Thyroid gland (tissue), 4 donors: ENCODE measurements at regions not wholly inside any gene's neighbourhood (a gene's known extent, or its start where the extent isn't known, plus 50 kb on each side); places are given as distances from the start of the nearest gene placed in this dataset.

Experiments
- CTCF ChIP-seq, 6 experiments: fragments of 200-600 bp in 3 of 6; fragments of 450-650 bp in 3 of 6; sonication (generic) in 3 of 6; IDR thresholded peaks; one replicate each; pipeline ENCODE4 v1.5.1; 2016 to 2019; ENCODE audit warnings: antibody characterized with exemption in 6 of 6, mild to moderate bottlenecking in 2 of 6, inconsistent platforms in 1 of 6, moderate library complexity in 1 of 6
- POLR2A ChIP-seq, 2 donors: fragments of 450-650 bp; IDR thresholded peaks; one replicate each; pipeline ENCODE4 v1.6.1; 2017; ENCODE audit warnings: antibody characterized with exemption in 2 of 2, mild to moderate bottlenecking in 2 of 2, moderate library complexity in 1 of 2

- no peak for TF ChIP-seq POLR2A (IDR thresholded peaks at IDR 0.05)
- no peak for TF ChIP-seq CTCF (IDR thresholded peaks at IDR 0.05)
Measured at GRCh38 chr15:36481156-36481555, 98.3 kb upstream of the CDIN1 start.
